NCI-H69 (cell line): ENCODE measurements at regions not wholly inside any gene's neighbourhood (a gene's known extent, or its start where the extent isn't known, plus 50 kb on each side); places are given as distances from the start of the nearest gene placed in this dataset.
"Not testable (repeated sequence)": the region's sequence is repeated elsewhere in the genome, so short reads cannot be mapped to it uniquely, and the experiment has no call there.

ENCODE experiments used
- DNase-seq: peaks from one replicate; lab custom pipeline; 2025; lab: John Stamatoyannopoulos, UW

DNA sequence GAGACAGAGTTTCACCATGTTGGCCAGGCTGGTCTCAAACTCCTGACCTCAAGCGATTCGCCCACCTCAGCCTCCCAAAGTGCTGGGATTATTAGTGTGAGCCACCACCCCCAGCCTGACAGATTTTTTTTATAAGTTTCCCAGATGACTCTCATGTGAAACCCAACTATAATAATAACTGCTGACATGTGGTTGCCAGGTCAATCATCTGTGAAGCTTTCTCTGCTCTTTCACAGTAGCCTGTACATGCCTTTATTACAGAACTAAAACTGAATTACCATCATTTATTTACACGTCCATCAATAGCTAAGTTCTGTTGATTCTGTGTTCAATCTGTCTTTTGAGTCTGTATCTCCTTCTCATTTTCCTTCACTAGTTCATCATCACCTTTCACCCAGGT lies 218.5 kb downstream of the RPS29 start:
- no peak for DNase-seq

DNA sequence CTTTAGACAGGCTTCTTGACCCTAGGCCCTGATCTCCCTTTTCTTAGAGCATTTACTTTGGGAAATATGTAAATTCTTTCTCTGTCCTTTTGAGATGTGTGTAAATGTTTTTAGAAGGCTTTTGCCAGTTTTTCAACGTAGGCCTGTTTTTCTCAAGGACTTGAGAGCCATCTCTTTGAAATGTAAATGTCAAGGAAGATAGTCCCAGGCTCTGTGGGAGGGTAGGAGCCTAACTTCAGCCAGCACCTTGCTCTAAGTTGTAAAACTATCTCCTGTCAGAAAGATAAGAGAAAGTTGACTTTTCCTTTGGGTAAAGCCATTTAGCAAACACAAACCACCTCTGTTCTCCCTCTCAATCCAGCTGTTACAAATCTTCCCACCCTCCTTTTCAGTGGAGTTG lies 219.8 kb downstream of the RPS29 start:
- DNase-seq = no peak

DNA sequence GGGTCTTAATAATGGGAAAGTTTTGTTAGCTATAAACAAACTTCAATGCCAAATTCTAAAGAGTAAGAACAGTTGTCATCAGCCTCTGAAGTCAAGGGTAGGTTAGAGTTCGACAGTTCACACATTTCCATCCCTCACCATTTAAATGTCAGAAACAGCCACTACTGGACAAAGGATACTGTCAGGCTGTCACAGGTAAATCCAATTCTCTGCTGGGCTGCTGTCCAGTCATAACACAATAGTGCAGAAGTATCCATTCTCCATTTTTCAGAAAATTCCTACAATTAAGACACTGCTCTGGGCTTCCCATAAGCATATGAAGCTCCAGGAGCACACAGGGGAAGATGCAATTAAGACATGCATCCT lies 221.4 kb downstream of the RPS29 start:
- no peak for DNase-seq

DNA sequence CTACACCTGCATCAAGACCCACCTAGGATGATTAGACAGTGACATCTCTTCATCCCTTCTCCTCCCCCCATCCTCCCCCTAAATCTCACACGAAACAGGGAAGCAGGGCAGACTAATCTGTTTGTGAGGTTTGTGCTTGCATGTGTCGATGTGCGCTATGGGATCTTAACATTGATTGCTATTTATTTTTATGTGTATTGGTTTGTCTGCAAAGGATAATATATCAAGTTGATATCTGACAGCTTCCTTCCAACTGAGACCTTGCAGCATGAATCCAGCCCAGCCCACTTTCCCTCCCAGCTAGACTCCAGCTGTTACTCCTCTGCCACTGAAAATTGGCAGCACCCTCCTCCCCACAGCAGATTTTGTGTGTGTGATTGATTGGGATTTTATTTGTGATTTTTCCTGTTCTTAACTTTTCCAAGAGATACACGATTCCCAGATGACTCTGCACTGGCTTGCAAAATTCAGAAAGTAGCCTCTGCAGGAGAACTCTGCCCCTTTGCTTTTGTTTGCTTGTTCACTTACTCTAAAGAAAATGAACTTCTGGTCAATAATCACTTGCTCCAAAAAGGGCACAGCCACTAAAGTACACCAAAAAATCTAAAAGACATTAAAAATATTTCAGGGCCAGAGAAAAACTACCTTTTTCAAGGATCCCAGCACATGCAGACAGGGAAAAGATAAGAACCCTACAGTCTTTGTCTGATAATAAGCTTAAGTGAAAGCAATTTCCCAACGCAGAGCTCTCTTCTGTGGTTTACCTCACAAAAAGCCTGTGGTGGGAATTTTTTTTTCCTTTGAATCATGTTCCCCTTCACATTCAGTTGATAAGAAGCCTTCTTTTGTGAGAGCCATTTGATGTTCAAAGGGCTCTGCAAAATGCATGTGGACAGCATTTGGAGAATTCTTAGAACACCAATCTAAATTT lies 222.1 kb downstream of the RPS29 start:
- DNase-seq = peak; percentile 66

DNA sequence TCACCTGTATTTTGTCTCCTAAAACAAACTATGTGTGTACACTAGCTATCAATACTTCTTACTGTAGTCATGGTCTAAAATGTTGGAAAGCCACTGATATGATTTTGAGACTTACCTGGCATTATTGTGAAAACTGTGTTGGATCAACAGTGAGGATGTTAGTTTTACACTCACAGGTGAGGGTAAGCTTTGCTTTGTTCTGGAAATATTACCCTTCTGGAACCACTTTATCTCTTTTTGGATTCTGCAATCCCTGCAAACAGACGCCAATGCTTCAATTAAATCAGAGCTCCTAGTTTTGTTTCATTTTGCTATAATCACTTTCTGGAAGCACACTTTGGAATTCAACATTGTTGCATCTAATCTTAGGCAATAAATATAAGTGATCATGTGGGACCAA lies 223.3 kb downstream of the RPS29 start:
- DNase-seq = no peak

DNA sequence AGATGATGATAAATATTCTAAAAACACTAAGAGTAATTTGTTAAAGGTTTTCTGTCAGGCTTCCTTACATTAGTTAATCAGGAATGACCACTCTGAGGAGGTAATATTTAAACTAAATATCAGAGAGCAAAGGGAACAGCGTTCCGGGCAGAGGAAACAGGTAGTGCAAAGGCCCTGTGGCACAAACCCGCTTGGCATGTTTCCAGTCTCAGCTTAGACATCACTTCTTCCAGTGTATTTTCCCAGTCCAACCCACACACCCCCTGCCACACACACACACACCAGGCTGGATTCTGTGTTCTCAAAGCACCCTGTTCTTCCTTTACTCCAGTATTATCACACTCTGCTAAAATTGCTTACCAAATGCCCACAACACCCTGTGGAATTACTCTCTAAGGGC lies 247.1 kb downstream of the RPS29 start:
- no peak for DNase-seq

DNA sequence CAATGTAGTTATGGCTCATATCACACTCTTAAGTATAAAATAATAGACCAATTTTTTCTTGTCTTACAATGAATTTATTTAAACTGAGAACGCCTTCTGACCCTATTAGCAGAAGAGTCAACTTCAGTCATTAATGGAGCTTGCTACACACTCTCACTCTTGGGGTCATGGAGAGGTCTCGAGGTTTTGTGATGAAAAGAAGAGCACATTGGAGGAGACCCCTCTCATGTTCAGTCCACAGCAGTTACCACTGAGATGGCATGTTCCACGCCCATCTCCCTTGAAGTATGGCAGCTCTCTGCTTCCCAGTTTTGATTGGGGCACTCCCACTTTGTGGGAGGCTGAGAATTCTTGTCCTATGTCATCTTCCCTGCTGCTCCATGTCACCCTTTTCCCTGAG lies 266.4 kb downstream of the RPS29 start:
- DNase-seq = peak; percentile 43

DNA sequence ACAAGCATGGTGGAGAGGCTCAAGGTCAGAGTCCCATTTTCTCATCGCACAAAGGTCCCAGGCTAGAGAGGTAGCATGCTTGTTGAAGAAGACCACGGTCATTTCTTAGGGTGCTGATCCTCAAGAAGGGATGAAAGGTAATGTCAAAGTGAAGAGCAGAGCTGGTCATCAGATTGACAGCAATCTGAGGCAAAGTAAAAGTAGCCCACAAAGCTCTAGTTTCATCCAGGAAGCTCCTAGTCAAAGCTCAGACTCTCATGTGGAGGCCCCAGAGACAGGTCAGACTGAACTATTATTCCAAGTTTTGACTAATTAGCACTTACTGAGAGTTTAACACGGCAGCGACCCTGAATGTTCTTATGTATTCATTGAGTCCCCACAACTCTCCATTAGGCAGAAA lies 270.6 kb downstream of the RPS29 start:
- no peak for DNase-seq

DNA sequence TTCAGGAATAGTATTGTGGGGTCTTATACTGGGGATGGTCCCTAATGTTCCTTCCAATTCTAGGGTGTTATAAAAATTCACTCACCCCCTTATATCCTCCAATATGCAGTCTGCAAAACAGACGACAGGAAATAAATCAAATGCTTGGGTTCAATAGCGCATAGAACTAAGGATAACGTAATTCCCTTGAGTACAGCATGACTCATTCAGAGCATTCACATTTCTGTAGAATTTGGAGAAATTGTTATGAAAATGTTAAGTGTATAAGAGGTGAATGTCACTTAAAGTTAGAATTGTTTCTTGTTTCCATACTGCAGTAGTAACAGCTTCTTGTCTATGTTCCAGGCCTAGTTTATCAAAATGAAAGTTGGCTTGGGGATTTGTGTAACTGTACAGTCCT lies 271.4 kb downstream of the RPS29 start:
- DNase-seq = no peak

DNA sequence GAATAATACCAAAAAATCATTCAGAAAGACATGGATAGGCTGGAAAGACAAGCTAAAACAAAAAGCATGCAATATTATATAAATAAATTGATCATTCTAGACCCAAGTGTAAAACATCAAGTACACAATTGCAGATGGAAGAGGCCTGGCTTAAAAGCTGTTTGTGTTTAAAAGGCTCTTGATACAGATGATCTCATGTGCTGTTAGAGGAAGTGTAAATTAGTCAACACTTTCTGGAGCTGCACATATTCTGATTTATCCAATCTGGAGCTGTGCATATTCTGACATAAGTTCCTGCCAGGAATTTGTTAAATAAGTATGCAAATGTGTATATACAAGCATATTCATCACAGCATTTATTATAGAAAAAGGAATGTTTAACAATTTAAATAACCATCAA lies 273.1 kb downstream of the RPS29 start:
- no peak for DNase-seq

DNA sequence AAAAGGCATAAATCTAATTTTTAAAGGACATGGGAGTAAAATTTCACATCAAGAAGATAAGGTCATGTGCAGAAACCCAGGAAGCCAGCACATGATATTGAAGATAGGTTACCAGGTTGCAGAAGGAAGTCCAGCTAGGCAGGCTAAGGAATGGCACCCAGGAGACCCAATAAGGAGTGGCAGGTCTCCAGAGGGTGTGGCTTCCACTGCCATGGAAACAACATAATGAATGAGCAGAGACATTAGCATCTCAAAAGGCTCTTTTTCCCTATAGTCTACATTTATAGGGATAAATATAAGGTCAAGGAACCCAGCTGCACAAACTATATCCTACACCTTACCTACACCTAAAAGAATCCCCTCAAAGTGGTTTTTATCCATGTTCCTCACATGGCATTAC lies 275.9 kb downstream of the RPS29 start:
- peak; percentile 26 for DNase-seq

DNA sequence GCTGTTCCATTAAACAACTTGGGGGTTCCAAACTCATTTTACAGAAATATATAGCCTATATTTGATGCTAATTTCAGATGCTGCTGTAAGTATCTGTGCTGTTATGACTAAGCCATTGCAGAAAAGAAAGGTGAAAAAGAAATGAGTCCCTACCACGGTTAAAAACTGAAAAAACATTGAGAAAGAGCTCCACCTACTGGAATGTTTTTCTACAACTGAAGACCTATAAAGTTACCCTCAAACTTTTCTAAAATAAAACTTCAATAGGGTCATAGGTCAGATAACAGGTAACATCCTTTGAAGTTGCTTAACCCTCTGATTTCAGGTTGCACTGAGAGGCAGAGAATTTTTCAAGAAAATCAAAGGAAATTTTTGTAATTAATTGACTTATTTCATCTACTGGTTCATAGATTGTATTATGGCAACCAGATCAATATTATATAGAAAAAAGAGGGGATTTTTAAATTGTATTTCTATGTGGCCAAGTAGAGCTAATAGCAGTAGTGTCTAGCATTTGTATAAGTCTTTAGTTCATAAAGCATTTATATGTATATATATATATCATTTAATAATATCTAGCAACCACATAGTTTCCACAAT lies 279.9 kb downstream of the RPS29 start:
- DNase-seq = peak; percentile 82

DNA sequence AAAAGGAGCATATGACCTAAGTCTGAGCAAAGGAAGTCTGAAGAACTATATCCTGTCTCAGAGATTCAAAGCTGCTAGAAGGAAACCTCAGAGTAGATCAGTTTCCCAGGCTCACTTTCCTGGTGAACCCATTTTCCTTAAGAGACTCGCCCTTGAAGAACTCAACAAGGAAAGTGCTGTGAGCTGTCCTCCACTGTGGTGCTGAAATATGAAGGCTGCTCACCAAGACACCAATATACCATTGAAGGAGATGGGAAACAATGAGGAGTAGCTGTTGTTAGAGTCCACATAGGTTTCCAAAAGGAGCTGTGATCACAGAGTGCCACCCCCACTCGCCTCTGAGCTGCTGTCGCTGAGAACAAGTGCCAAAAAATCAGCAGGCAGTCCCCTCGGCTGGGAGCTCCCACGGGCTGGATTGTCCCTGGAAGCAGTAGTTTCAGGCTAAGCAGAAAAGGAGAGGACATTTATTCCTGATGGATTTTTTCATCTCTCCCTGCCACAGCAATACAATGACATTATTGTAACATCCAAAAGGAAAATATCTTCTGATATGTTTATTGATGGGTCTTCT lies 282.1 kb downstream of the RPS29 start:
- peak; percentile 95 for DNase-seq

DNA sequence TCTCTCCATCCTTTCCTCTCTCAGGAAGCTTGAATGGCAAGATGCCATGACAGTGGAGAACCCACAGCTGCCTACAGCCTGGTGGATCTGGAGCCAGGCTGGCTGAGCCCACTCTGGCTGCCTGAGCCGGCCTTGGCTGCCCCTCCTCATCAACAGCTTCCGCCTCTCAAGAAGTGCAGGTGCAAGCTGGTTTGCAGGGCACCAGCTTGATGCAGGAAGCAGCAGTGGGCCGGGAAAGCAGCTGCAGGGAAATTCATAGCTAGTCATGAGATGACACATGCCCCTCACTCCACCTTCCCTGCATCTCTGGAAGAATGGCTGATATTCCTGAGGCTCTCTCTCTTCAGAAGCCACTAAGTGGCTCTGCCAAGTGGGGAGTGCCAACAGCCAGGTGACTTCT lies 289.1 kb downstream of the RPS29 start:
- no peak for DNase-seq

DNA sequence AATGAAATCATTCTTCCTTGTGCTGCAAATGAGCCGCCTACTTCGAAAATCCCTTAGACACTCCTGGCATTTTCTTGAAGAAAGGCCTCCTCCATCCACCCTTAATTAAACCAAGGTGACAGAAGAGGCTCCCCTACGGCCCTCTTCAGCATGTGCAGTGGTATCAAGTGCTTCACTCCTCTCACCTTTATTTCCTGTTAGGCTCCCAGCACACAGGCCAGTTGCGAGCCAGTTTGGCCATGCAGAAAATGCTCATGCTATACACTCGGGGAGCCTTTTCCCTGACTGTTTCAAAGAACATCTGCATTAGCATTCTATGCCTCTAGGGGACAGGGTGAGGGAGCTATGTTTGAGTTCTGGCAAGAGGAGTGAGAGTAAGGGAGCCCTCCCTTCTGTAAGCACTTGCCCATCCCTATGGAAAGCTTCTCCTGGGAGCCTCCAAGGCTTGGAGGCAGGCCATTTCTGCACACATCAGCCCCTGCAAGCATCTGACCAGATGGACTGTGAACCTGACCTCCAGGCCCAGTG lies 291.5 kb downstream of the RPS29 start:
- DNase-seq = peak; percentile 46

DNA sequence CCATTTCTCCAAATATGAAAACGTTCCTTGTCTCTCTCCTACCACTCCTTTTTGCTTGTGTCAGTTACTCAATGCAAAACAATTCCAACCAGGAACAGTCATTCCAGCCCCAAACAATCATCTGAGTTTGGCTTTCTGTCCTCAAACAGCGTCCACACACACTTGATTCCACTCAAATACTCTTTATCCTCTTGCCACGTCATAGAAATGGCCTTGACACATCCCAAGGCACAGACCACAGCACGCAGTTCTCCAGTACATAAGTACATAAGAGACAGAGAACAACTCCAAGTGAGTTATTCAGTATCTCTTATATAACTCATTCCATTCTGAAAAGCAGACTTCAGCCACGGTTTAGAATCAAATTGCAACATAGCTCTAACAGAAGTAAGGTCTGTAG lies 299.2 kb downstream of the RPS29 start:
- DNase-seq = no peak

DNA sequence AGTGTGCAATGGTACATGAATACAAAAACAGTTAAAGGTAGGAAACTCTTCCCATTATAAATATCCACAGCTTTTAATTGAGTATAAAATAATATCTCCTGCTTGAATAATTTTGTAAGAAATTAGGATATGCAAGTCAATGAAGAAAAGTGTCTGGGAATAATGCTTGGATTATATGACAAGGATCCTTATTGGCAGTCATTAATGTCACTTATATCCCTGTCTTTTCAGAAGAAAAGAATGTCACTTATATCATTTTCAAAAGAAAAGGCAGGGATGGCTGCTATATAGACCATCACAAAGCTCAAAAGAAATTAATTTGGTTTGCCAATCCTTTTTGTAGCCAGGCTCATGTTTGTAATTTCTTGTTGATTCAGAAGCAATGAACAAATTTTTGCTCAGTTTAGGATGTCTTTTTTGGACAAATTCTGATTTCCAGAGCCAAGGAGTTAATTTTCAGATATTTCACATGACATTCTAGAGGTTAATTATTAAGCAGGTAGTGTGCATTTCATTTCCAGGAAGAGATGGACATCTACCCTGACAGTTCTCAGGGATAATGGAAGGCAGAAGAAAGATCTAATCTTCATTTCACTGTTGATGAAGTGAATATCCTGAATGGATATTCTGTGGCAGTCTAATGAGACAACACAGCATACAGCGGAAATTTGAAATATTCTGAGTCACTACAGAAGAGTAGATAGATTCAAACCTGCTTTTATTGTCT lies 299.8 kb downstream of the RPS29 start:
- DNase-seq = no peak

DNA sequence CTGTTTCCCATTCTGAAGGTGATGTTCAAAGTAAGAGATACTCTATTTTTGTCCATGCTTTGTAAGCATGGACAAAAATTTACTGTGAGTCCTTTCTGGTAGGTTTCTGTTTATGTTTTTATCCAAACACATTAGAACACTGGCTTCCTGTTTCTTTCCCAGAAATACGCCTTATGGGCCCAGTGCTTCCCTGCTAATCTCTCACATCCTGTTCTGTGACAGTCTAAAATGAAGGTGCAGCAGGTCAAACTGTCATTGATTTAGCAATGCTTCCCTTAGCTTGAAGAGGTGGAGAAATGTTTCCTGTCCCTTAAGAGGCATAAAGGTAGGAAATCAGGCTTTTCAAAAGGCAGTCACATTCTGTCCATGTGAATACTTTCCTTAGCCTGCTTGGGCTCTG lies 305.6 kb downstream of the RPS29 start:
- peak; percentile 73 for DNase-seq

DNA sequence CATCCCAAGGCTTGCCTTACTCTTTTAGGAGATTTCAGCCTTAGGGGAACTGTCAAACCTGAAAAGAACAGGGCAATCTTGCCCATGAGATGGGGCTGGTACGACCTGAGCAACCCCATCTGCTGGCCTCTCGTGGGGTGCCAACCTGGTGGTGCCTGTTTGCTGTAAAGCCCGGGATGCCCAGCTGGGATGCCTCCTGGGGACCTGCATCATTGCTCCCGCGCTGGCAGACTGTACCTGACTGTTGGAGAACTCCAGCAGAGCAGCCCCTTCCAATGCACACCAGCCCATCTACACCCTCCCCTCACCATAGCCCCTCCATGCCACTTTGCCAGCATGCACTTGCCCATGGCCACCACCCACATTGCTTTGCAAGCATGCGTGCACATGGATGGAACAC lies 335.7 kb downstream of the RPS29 start:
- no peak for DNase-seq

DNA sequence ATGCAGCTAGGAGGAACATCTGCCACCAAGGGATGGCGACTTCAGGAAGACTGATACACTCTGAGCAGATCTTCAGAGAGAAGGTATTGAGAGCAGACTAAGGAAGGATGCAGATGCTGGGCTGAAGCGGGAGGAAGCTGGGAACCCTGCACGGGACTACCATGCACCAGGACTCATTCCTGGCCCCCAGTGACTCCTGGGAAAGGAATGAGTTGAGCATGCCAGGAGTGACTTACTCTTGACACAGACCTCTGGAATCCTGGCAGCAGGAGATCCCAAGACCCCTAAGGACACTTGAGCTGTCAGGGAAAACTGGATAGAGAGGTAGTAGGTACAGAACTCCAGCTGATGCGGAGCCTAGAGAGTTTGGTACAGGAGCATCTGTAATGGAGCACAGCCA lies 336.1 kb downstream of the RPS29 start:
- peak; percentile 5 for DNase-seq

DNA sequence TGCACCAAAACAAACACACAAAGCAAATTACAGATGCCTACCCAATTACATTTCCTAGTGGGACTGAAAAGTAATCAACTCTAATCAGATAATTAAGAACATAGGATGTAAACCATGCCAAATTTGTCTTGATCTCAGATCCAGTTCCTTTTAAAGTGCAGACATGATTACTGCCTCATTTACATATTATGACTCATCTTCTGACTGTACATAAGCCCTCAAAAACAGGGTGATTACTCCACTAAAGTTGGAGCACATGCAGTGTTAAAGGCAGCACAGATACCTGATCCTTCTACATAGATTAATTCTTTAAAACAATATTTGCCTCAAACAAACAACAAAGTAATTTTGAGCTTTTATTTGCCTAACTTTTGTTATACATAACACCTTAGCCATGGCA lies 337.2 kb downstream of the RPS29 start:
- DNase-seq = peak; percentile 90

DNA sequence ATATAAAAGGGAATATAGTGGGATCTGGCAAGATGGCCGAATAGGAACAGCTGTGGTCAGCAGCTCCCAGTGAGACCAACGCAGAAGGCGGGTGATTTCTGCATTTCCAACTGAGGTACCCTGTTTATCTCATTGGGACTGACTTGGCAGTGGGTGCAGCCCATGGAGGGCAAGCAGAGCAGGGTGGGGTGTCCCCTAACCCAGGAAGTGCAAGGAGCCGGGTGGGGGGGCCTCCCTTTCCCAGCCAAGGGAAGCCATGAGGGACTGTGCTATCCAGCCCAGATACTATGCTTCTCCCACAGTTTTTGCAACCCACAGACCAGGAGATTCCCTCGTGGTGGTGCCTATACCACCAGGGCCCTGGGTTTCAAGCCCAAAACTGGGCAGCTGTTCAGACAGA lies 342.4 kb downstream of the RPS29 start:
- not testable (repeated sequence) for DNase-seq
